GM12874 (cell line): ENCODE measurements at regions not wholly inside any gene's neighbourhood (a gene's known extent, or its start where the extent isn't known, plus 50 kb on each side); places are given as distances from the start of the nearest gene placed in this dataset.

Experiments
- TF ChIP-seq, protein P1 (sequence below): IDR thresholded peaks from 2 replicates; pipeline ENCODE4 v1.5.1; 2011; ENCODE audit warnings: low read depth, mild to moderate bottlenecking, control low read depth, low read length, moderate library complexity; ENCODE audit not compliant: insufficient read depth

GRCh38 chr14:94677213-94677612, 65.0 kb downstream of the SERPINA3 start:
- TF ChIP-seq, protein P1, sequence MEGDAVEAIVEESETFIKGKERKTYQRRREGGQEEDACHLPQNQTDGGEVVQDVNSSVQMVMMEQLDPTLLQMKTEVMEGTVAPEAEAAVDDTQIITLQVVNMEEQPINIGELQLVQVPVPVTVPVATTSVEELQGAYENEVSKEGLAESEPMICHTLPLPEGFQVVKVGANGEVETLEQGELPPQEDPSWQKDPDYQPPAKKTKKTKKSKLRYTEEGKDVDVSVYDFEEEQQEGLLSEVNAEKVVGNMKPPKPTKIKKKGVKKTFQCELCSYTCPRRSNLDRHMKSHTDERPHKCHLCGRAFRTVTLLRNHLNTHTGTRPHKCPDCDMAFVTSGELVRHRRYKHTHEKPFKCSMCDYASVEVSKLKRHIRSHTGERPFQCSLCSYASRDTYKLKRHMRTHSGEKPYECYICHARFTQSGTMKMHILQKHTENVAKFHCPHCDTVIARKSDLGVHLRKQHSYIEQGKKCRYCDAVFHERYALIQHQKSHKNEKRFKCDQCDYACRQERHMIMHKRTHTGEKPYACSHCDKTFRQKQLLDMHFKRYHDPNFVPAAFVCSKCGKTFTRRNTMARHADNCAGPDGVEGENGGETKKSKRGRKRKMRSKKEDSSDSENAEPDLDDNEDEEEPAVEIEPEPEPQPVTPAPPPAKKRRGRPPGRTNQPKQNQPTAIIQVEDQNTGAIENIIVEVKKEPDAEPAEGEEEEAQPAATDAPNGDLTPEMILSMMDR: no peak

DNA sequence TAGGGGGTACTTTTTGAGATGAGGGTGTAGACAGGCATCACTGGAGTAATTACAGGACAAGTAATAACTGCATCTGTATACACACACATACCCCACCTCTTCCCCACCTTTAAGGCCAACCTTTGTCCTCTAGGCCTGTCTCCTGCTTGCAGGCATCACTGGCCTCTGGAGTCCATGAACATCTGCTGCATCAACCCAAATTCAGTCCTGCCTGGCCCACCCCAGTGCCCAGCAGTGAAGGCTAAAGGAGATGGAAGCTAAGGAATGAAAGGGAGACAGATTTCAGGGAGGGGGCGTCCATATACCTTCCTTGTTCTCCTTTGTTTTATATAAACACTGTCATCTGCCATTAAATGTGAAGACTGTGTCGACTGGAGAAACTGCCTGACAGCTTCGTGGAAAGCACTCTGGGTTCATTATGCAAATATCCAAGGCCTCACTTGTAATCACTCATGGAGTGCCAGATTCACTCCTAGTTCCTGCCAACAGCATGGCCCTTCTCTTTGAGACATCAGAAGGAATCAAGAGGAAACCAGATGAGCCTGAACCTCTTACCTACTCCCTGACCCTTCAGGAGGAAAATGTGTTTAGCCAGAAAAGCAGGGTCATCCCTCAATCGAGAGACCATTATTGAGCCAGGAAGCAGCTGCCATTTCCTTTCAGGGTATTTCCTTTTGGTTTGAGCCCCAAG, 64.4 kb downstream of the SERPINA3 start:
- TF ChIP-seq, protein P1: no peak

GRCh38 chr14:94675036-94675435, 62.8 kb downstream of the SERPINA3 start:
- TF ChIP-seq, protein P1: no peak

DNA sequence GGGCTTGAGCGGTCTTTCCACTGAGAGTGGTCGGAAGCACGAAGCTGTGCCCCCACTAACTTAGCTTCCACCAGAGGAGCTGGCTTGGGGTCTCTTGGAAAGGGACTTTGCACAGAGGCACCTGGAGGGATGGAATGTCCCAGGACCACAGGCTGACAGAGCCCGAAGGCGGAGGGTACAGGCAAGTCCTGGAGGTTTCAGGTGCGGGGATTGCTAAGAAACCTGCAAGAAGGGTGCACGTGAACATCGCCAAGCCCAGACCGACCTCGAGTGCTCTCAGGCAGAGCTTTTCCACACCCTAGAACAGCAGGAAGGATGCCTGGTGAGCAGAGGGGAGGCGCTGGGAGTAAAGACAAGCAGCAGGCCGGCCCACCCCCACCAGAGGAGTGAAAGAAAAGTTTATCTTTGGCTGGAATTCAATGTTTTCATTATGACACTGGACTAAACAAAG, 61.6 kb downstream of the SERPINA3 start:
- TF ChIP-seq, protein P1: no peak
